Nephron progenitor cell (in vitro differentiated cells): ENCODE measurements at regions not wholly inside any gene's neighbourhood (a gene's known extent, or its start where the extent isn't known, plus 50 kb on each side); places are given as distances from the start of the nearest gene placed in this dataset.
A peak's percentile ranks its signal among the peaks of the same experiment; 100 is the strongest.

ENCODE experiments used
- DNase-seq: peaks from one replicate; pipeline ENCODE4 v3.0.0; 2021
- H3K27ac Mint-ChIP-seq: 2 replicates; pipeline ENCODE4 v1.8.0; 2021; ENCODE audit warnings: mild to moderate bottlenecking, moderate library complexity, mixed read lengths
- H3K27me3 Mint-ChIP-seq: 2 replicates; pipeline ENCODE4 v1.8.0; 2021; ENCODE audit warnings: mild to moderate bottlenecking, low read depth, mixed read lengths; ENCODE audit not compliant: poor library complexity
- H3K36me3 Mint-ChIP-seq: 2 replicates; pipeline ENCODE4 v1.8.0; 2021; ENCODE audit warnings: low read depth, mixed read lengths
- H3K4me1 Mint-ChIP-seq: 2 replicates; pipeline ENCODE4 v1.8.0; 2021; ENCODE audit warnings: mixed read lengths
- H3K4me3 Mint-ChIP-seq: 2 replicates; pipeline ENCODE4 v1.8.0; 2021; ENCODE audit warnings: mild to moderate bottlenecking, moderate library complexity, mixed read lengths
- H3K9me3 Mint-ChIP-seq: 2 replicates; pipeline ENCODE4 v1.8.0; 2021; ENCODE audit warnings: mild to moderate bottlenecking, moderate library complexity, mixed read lengths
- TF ChIP-seq, protein P1 (sequence below): fragments of 200-600 bp; sonication (generic); IDR thresholded peaks from 2 replicates; pipeline ENCODE4 v1.5.0; 2021; ENCODE audit warnings: antibody characterized with exemption

DNA sequence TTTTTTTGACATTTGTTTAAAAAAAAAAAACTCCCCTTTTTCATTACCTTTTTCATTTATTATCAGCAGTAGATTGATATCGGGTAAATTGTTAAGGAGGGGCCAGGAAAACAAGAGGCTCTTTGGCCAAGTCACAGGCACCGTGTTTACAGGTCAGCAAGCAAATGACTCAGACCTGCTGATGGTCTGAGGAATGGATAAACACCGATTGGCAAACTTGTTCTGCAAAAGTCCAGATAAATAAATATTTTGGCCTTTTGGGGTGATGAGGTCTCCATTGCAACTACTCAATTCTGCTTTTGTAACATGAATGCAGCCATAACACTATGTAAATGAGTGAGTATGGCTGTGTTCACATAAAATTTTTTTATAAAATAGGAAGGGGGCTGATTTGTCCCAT, 94.0 kb downstream of the RPS29 start:
- no peak overlapping the region for H3K4me3 Mint-ChIP-seq
- DNase-seq: no peak
- H3K36me3 Mint-ChIP-seq: no peaks in the 10 kb centered on the region
- no peak overlapping the region for H3K27ac Mint-ChIP-seq
- TF ChIP-seq, protein P1, sequence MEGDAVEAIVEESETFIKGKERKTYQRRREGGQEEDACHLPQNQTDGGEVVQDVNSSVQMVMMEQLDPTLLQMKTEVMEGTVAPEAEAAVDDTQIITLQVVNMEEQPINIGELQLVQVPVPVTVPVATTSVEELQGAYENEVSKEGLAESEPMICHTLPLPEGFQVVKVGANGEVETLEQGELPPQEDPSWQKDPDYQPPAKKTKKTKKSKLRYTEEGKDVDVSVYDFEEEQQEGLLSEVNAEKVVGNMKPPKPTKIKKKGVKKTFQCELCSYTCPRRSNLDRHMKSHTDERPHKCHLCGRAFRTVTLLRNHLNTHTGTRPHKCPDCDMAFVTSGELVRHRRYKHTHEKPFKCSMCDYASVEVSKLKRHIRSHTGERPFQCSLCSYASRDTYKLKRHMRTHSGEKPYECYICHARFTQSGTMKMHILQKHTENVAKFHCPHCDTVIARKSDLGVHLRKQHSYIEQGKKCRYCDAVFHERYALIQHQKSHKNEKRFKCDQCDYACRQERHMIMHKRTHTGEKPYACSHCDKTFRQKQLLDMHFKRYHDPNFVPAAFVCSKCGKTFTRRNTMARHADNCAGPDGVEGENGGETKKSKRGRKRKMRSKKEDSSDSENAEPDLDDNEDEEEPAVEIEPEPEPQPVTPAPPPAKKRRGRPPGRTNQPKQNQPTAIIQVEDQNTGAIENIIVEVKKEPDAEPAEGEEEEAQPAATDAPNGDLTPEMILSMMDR: no peak
- H3K4me1 Mint-ChIP-seq: peaks cover 57% of the 10 kb centered on the region
- H3K9me3 Mint-ChIP-seq: peaks cover 4% of the 10 kb centered on the region
- H3K27me3 Mint-ChIP-seq: no peaks in the 10 kb centered on the region

DNA sequence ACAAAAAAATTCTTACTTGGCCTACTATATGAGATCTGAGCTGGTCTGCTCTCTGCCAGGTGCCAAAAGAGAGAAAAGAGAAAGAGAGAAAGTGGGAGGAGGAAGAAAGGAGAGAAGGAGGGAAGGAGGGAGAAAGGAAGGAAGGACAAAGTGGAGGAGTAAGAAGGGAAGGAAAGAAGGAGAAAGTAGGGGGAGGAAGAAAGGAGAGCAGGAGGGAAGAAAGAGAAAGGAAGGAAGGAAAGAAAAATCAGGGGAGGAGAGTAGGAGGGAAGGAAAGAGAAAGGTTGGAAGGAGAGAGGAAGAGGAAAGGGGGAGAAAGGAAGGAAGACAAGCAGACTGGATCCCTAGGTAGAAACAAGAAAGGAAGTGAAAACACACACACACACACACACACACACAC, 96.8 kb downstream of the RPS29 start:
- H3K4me1 Mint-ChIP-seq: peaks cover 32% of the 10 kb centered on the region
- DNase-seq: no peak
- H3K9me3 Mint-ChIP-seq: peaks cover 4% of the 10 kb centered on the region
- TF ChIP-seq, protein P1: no peak
- no peak overlapping the region for H3K4me3 Mint-ChIP-seq
- no peaks in the 10 kb centered on the region for H3K36me3 Mint-ChIP-seq
- H3K27me3 Mint-ChIP-seq: peaks cover 4% of the 10 kb centered on the region
- H3K27ac Mint-ChIP-seq: no peak overlapping the region

DNA sequence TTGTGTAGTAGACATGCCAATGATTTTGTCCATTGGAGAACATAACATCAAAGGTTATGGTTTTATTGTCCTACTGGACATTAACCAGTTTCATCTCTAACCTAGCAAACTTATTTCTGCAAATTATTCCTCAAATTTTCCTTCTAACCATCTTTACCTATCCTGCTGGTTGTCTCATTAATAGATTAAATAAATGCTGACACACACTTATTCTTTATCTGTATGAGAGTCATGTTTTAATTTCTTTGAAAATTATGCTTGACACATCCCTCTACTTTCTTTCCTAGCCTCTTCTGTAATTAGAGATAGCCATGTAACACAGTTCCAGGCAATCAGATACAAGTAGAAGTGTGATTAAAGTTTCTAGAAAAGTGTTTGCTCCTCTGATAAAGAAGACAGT, 98.9 kb downstream of the RPS29 start:
- no peak overlapping the region for H3K4me3 Mint-ChIP-seq
- no peak overlapping the region for H3K27ac Mint-ChIP-seq
- H3K4me1 Mint-ChIP-seq: peaks cover 11% of the 10 kb centered on the region
- no peak for DNase-seq
- TF ChIP-seq, protein P1: no peak
- H3K27me3 Mint-ChIP-seq: peaks cover 4% of the 10 kb centered on the region
- H3K9me3 Mint-ChIP-seq: peaks cover 4% of the 10 kb centered on the region
- no peaks in the 10 kb centered on the region for H3K36me3 Mint-ChIP-seq

DNA sequence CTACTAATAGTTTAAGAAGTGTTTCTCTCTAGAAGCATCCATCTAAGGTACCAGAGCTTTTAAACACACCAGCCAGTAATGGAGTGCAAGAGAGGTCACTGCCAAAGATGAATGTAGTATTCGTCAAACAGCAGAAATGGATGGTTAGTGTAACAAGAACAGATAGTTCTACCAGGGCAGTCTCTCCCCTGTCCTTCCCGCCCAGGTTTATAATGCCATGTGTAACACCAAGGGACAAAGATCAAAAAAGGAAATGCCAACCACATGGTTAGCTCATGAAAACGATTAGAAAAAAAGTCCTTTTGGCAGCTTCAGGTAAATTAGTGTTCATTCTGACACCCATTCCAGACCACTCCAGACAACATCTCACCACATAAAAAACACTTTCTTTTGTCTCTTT, 100.9 kb downstream of the RPS29 start:
- TF ChIP-seq, protein P1: no peak
- Mint-ChIP-seq H3K4me3 (no peak overlapping the region), H3K36me3 (no peaks in the 10 kb centered on the region), H3K27ac (no peak overlapping the region), H3K4me1 (no peaks in the 10 kb centered on the region), H3K27me3 (peaks cover 4% of the 10 kb centered on the region), H3K9me3 (peaks cover 10% of the 10 kb centered on the region)
- no peak for DNase-seq

DNA sequence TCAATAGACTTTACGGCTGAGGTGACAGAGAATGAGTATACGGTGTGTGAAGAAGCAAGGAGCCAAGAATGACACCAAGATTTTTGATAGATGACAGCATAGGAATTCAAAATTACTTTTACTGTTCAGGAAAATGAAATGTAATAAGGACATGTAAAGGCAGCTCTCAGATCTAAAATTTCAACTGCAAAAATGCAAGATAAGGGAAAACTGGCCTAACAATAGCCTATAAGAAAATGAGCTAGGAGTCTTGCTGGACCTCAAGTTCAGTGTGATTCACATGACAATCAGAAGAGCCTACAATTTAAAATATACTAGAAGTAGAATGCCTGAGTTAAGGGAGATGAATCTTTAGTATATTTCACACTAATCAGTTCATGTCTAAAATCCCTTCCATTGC, 102.0 kb downstream of the RPS29 start:
- no peak overlapping the region for H3K4me3 Mint-ChIP-seq
- peak overlapping the region; percentile 3 for H3K27ac Mint-ChIP-seq
- TF ChIP-seq, protein P1: no peak
- H3K27me3 Mint-ChIP-seq: peaks cover 4% of the 10 kb centered on the region
- no peaks in the 10 kb centered on the region for H3K36me3 Mint-ChIP-seq
- H3K4me1 Mint-ChIP-seq: no peaks in the 10 kb centered on the region
- H3K9me3 Mint-ChIP-seq: peaks cover 10% of the 10 kb centered on the region
- no peak for DNase-seq

DNA sequence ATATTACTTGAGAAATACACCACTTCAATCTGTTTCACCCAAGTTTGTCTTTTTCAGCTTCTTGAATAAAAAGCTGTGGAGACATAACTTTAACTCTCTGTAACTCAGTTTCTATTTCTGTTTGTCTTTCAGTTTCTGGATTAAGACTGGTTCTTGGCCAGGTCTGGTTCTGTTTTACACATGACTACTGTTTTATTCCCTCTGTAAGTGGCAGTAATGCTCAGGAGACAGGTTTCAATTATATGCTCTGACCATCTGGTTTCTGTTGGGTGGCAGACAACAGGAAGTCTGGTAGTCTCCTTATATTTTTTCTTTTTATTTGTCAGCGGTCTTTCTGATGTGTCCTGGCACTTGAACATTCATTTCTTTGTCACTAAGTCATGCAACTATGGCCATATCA, 102.9 kb downstream of the RPS29 start:
- TF ChIP-seq, protein P1: no peak
- DNase-seq: no peak
- Mint-ChIP-seq H3K36me3 (no peaks in the 10 kb centered on the region), H3K4me1 (peaks cover 1% of the 10 kb centered on the region), H3K4me3 (no peak overlapping the region), H3K27ac (no peak overlapping the region), H3K27me3 (peaks cover 4% of the 10 kb centered on the region), H3K9me3 (peaks cover 7% of the 10 kb centered on the region)
